Esophagus muscularis mucosa (tissue), 4 donors: ENCODE measurements at regions not wholly inside any gene's neighbourhood (a gene's known extent, or its start where the extent isn't known, plus 50 kb on each side); places are given as distances from the start of the nearest gene placed in this dataset.

Experiments used
- DNase-seq: peaks from one replicate; pipeline ENCODE4 v3.0.0-alpha.2; 2017; ENCODE audit errors: extremely low spot score
- H3K27ac ChIP-seq, 4 donors: fragments of 200-600 bp; sonication (generic); replicated peaks in 1 of 4; 1 replicate in 3 of 4; 2 replicates in 1 of 4; pipeline ENCODE4 v1.5.1; 2016 to 2019; ENCODE audit warnings: mild to moderate bottlenecking in 1 of 4
- H3K27me3 ChIP-seq, 4 donors: fragments of 200-600 bp; sonication (generic); one replicate each; pipeline versions ENCODE4 v1.5.1 to v1.6.0; 2016 to 2019
- H3K36me3 ChIP-seq, 4 donors: fragments of 200-600 bp; sonication (generic); one replicate each; pipeline ENCODE4 v1.5.1; 2016 to 2019
- H3K4me1 ChIP-seq, 4 donors: fragments of 200-600 bp; sonication (generic); one replicate each; pipeline ENCODE4 v1.5.1; 2016 to 2019
- H3K4me3 ChIP-seq, 4 donors: fragments of 200-600 bp; sonication (generic); 1 replicate in 2 of 4; 2 replicates in 2 of 4; pipeline ENCODE4 v1.5.1; 2016 to 2019; ENCODE audit warnings: mild to moderate bottlenecking in 4 of 4, moderate library complexity in 1 of 4
- H3K9me3 ChIP-seq, 4 donors: fragments of 200-600 bp; sonication (generic); 1 replicate in 3 of 4; 2 replicates in 1 of 4; pipeline ENCODE4 v1.5.1; 2016 to 2019
- EP300 ChIP-seq: sonication (generic); formaldehyde crosslinking; IDR thresholded peaks from one replicate; pipeline ENCODE4 v1.6.1; 2017; ENCODE audit warnings: antibody characterized with exemption
- POLR2A ChIP-seq: fragments of 450-650 bp; IDR thresholded peaks from one replicate; pipeline ENCODE4 v1.6.1; 2017; ENCODE audit warnings: antibody characterized with exemption, moderate library complexity, mild to moderate bottlenecking, low read depth
- POLR2AphosphoS5 ChIP-seq, 2 donors: sonication (generic); formaldehyde crosslinking; IDR thresholded peaks; one replicate each; pipeline ENCODE4 v1.6.1; 2017; ENCODE audit warnings: antibody characterized with exemption in 2 of 2
- WGBS: methylation state at CpG from one replicate; pipeline ENCODE4 v1.1.5; 2018; 5-methylcytosine and 5-hydroxymethylcytosine counted together
- intact Hi-C: fragments of 100-400 bp; cut with DNase I; formaldehyde crosslinking; loops from one replicate; pipeline ENCODE4 v1.15.1; 2023
- TF ChIP-seq, protein P1 (sequence below), 3 experiments: fragments of 200-600 bp in 2 of 3; fragments of 450-650 bp in 1 of 3; sonication (generic) in 2 of 3; IDR thresholded peaks; one replicate each; pipeline ENCODE4 v1.5.1; 2017 to 2019; ENCODE audit warnings: antibody characterized with exemption in 3 of 3, mild to moderate bottlenecking in 2 of 3, moderate library complexity in 1 of 3

DNA sequence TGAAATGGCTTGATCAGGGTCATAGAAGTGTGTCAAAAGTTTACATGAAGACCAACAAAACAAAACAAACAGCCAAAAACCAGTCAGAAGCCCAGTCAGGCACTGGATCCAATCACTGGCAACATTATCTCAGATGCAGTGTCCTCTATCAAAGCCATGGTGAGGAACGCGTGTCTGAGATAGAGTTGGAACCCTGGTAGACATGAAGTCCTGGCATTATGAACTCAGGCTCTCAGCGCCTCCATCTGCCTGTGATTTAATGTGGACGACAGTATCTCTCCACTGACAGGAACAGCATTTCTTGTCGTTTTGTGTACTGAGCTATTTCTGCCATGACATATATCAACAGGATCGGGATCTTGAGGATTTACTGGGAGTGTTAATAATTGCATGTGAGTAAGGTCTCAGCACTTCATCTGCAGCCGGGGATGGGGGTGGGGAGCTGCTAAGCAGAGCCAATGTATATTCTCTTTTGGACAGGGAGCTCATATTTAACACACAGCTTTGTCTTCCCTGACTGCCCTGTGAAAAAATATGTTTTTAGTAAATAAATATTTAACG is 1120.0 kb downstream of the IGSF11 start:
- WGBS: 68% methylated on average over 8 of the region's 8 CpGs
- TF ChIP-seq POLR2AphosphoS5 (IDR thresholded peaks at IDR 0.05) (no peak), EP300 (no peak), POLR2A (no peak)
- TF ChIP-seq, protein P1, sequence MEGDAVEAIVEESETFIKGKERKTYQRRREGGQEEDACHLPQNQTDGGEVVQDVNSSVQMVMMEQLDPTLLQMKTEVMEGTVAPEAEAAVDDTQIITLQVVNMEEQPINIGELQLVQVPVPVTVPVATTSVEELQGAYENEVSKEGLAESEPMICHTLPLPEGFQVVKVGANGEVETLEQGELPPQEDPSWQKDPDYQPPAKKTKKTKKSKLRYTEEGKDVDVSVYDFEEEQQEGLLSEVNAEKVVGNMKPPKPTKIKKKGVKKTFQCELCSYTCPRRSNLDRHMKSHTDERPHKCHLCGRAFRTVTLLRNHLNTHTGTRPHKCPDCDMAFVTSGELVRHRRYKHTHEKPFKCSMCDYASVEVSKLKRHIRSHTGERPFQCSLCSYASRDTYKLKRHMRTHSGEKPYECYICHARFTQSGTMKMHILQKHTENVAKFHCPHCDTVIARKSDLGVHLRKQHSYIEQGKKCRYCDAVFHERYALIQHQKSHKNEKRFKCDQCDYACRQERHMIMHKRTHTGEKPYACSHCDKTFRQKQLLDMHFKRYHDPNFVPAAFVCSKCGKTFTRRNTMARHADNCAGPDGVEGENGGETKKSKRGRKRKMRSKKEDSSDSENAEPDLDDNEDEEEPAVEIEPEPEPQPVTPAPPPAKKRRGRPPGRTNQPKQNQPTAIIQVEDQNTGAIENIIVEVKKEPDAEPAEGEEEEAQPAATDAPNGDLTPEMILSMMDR (IDR thresholded peaks at IDR 0.05): no peak
- no peak overlapping the region for H3K4me3 ChIP-seq
- no peaks in the 10 kb centered on the region for H3K4me1 ChIP-seq
- intact Hi-C loops: no loop called here
- H3K36me3 ChIP-seq: no peaks in the 10 kb centered on the region
- H3K9me3 ChIP-seq: no peaks in the 10 kb centered on the region
- no peaks in the 10 kb centered on the region for H3K27me3 ChIP-seq
- no peak overlapping the region for H3K27ac ChIP-seq
- DNase-seq: no peak

DNA sequence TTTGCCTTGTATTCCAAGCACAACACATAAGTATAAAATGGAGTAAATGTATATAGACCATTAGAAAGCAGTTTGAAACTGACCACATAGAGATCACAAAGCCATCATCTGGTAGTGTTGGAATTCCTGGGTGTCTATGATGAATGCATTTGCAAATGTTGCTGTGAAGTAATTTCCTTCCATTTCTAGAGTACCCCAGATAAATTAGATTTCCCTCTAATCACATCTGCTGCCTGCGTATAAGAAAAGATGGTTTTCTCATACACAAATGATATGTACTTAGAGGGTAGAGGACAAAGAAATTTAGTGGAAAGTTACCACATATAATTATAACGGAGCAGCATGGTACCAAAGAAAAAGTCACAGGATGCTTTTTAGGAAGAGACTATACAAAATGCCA is 1117.8 kb downstream of the IGSF11 start:
- Histone ChIP-seq H3K36me3 (no peaks in the 10 kb centered on the region), H3K4me3 (no peak overlapping the region), H3K27ac (no peak overlapping the region), H3K27me3 (no peaks in the 10 kb centered on the region), H3K9me3 (no peaks in the 10 kb centered on the region), H3K4me1 (no peaks in the 10 kb centered on the region)
- TF ChIP-seq, protein P1 (IDR thresholded peaks at IDR 0.05): no peak
- TF ChIP-seq POLR2A (no peak), POLR2AphosphoS5 (IDR thresholded peaks at IDR 0.05) (no peak), EP300 (no peak)
- 90% methylated on average over 2 of the region's 2 CpGs for WGBS
- intact Hi-C loops: no loop called here
- DNase-seq: no peak

DNA sequence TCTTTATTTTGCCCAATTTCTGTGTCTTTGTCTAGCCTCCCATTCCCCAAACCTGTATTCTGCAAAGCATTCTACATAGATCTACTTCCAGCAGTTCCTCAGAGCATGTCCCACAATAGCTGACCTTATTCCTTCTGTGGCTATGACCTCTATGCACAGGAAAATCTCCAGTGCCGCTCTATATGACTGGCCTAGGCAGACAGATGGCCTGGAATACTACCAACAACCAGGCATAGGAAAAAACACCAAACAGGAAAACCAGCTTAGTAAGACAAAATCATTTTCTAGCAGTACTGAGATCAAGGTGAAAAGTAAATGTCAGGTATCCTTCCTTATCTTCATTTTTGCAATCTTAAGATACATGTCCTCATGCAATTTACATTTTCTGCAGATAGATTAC is 1115.0 kb downstream of the IGSF11 start:
- DNase-seq: no peak
- 74% methylated on average over 1 of the region's 1 CpG for WGBS
- Histone ChIP-seq H3K27ac (no peak overlapping the region), H3K27me3 (no peaks in the 10 kb centered on the region), H3K9me3 (no peaks in the 10 kb centered on the region), H3K36me3 (no peaks in the 10 kb centered on the region), H3K4me3 (no peak overlapping the region), H3K4me1 (no peaks in the 10 kb centered on the region)
- TF ChIP-seq POLR2AphosphoS5 (IDR thresholded peaks at IDR 0.05) (no peak), POLR2A (no peak), EP300 (no peak)
- TF ChIP-seq, protein P1 (IDR thresholded peaks at IDR 0.05): no peak
- intact Hi-C loops: no loop called here

DNA sequence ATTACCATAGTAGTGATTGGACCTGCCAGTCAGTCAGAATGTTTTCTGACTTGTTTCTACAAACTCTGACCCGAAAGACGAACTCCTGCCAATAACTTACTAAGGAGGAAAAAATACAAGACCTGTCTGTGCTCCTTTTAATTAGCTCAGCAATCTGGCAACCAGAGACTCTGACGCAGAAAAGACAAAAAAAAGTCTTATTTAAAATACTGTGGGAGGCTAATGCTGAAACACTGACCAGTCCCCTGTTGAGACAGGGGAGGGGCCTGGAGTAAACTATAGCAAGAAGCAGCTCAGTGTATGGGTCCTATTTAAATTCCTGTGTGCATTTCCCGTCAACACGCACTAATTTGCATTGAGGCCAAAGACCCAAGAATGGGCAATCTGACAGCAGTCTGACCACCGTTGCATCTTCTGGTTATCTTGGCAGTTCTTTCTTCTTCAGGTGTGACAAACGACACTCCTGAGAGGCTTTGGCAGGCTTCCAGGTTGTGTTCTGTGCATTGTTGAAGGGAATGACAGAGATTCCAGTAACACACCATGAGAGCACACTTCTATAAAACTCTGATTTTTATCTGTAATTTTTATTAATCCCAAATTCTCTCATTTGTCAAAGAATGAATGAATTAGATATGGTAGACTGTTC is 1114.3 kb downstream of the IGSF11 start:
- WGBS: 61% methylated on average over 7 of the region's 7 CpGs
- no peak for TF ChIP-seq POLR2A
- no peak for TF ChIP-seq POLR2AphosphoS5 (IDR thresholded peaks at IDR 0.05)
- TF ChIP-seq, protein P1 (IDR thresholded peaks at IDR 0.05): no peak
- no peak for TF ChIP-seq EP300

DNA sequence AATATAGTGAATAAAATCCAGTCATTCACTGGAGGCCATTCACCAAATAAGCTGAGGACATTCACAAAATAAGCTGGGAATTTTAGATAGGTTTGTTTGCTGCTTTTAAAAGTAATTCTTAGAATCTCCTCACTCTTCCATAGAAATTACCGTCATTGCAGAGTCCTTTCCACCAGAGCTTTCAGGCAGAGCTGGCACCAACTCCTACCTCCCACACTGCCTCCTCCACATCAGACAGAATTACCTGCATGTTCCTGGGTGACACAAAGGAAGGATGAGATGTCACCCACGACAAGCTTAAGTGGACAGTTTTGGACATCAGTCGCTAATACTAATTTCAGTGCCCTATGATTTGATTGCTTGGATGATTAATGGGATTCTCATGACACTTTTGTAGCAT is 1113.2 kb downstream of the IGSF11 start:
- no peaks in the 10 kb centered on the region for H3K36me3 ChIP-seq
- H3K4me3 ChIP-seq: no peak overlapping the region
- DNase-seq: no peak
- no peak overlapping the region for H3K27ac ChIP-seq
- no peaks in the 10 kb centered on the region for H3K4me1 ChIP-seq
- no peaks in the 10 kb centered on the region for H3K9me3 ChIP-seq
- 92% methylated on average over 3 of the region's 3 CpGs for WGBS
- intact Hi-C loops: no loop called here
- TF ChIP-seq EP300 (no peak), POLR2A (no peak), POLR2AphosphoS5 (IDR thresholded peaks at IDR 0.05) (no peak)
- TF ChIP-seq, protein P1 (IDR thresholded peaks at IDR 0.05): no peak
- H3K27me3 ChIP-seq: no peaks in the 10 kb centered on the region

More for the DNA sequence above, 1114.3 kb downstream of the IGSF11 start:
- Histone ChIP-seq H3K36me3 (no peaks in the 10 kb centered on the region), H3K9me3 (no peaks in the 10 kb centered on the region), H3K4me3 (no peak overlapping the region), H3K27me3 (no peaks in the 10 kb centered on the region), H3K4me1 (no peaks in the 10 kb centered on the region), H3K27ac (no peak overlapping the region)
- intact Hi-C loops: no loop called here
- DNase-seq: no peak
